ENCODE measurements at regions not wholly inside any gene's neighbourhood (a gene's known extent, or its start where the extent isn't known, plus 50 kb on each side); places are given as distances from the start of the nearest gene placed in this dataset.
"Not testable (repeated sequence)": the region's sequence is repeated elsewhere in the genome, so short reads cannot be mapped to it uniquely, and the experiment has no call there.

DNA sequence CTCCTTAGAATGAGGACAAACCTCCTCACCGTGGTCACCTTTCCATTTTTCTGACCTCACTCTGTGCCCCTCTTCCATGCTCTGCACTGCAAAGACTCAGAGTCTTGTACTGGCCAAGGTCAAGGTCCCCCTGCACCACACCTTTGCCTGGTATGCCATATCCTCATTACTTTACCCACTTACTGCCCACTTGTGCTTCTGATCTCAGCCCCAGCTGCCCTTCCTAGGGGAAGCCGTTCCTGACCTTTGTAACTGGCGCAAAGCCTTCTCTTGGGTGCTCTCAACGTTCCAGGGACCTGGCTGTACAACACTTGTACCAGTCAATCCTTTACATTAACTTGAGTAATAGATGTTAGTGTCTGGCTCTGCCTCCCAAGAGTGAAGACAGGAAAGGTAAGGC, 256.0 kb downstream of the SV2B start:
- TF ChIP-seq, protein P1, sequence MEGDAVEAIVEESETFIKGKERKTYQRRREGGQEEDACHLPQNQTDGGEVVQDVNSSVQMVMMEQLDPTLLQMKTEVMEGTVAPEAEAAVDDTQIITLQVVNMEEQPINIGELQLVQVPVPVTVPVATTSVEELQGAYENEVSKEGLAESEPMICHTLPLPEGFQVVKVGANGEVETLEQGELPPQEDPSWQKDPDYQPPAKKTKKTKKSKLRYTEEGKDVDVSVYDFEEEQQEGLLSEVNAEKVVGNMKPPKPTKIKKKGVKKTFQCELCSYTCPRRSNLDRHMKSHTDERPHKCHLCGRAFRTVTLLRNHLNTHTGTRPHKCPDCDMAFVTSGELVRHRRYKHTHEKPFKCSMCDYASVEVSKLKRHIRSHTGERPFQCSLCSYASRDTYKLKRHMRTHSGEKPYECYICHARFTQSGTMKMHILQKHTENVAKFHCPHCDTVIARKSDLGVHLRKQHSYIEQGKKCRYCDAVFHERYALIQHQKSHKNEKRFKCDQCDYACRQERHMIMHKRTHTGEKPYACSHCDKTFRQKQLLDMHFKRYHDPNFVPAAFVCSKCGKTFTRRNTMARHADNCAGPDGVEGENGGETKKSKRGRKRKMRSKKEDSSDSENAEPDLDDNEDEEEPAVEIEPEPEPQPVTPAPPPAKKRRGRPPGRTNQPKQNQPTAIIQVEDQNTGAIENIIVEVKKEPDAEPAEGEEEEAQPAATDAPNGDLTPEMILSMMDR (IDR thresholded peaks at IDR 0.05; ENCODE audit: insufficient read depth, low read length, poor library complexity, severe bottlenecking), result no peak
- no peak overlapping the region for H3K4me3 ChIP-seq (replicated peaks; ENCODE audit: low read depth, low read length)
- no peak for DNase-seq (ENCODE audit: extremely low read depth, insufficient read length)
- H3K27me3 ChIP-seq (replicated peaks; ENCODE audit: control insufficient read depth, insufficient read depth, low read length), result no peaks in the 10 kb centered on the region
- H3K36me3 ChIP-seq (ENCODE audit: control insufficient read depth, insufficient read depth, low read length), result no peaks in the 10 kb centered on the region

DNA sequence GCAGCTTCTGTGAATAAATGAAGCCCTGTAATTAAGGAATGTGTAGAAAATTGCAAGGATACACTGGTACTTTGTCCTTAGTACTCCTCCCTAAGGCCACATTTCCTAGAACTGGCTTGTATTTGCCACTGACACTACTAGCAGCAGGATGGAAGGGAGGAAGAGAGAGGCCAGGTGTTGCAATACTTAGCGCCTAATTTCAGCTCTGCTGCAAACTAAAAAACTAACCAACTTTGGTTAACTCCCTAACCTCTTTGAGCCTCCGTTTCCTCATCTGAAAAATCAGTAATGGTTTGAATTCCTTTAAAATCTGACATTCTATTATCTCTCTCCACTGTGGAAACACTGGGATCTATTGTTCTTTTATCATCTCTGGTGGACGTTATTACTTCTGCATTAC, 257.0 kb downstream of the SV2B start:
- Histone ChIP-seq H3K4me3 (replicated peaks; ENCODE audit: low read depth, low read length) (no peak overlapping the region), H3K36me3 (ENCODE audit: control insufficient read depth, insufficient read depth, low read length) (no peaks in the 10 kb centered on the region), H3K27me3 (replicated peaks; ENCODE audit: control insufficient read depth, insufficient read depth, low read length) (no peaks in the 10 kb centered on the region)
- TF ChIP-seq, protein P1 (IDR thresholded peaks at IDR 0.05; ENCODE audit: insufficient read depth, low read length, poor library complexity, severe bottlenecking), result no peak
- no peak for DNase-seq (ENCODE audit: extremely low read depth, insufficient read length)

DNA sequence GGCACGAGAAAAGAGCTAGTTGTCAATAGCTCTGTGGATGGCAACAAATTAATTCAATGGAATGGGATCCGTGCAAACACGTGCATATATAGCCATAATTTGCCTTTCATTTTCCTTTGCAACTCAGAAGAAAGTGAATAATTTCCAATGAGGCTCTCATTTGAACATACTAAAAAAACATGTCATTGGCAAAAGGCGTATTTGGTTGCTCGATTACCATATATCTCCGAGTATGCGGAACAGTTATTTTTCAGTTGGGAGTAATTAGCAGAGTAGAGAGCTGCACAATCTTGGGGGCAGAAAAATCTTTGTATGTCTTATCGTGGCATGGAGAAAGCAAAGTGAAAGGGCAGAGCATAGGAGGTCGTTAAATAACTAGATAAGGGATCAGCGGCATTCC, 257.4 kb downstream of the SV2B start:
- Histone ChIP-seq H3K4me3 (replicated peaks; ENCODE audit: low read depth, low read length) (no peak overlapping the region), H3K27me3 (replicated peaks; ENCODE audit: control insufficient read depth, insufficient read depth, low read length) (no peaks in the 10 kb centered on the region)

DNA sequence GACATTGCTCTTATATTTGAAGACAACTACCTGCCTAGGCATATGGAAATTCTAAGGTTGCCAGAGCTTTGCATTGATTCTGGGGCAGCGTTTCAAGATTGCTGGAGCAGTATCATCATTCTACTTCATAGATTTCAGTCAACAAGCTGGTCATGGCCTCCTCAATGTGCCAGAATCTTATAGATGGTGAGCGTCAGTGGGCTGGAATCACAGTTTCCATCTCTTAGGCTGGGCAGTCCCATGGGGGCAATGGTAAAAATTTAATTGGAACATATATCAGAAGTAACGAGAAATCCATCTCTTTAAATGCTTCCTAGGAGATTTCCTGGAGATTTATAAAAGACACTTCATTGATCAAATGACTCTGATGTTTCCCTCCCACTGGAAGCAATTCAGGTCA, 258.3 kb downstream of the SV2B start:
- DNase-seq (ENCODE audit: extremely low read depth, insufficient read length), result no peak
- Histone ChIP-seq H3K4me3 (replicated peaks; ENCODE audit: low read depth, low read length) (no peak overlapping the region), H3K27me3 (replicated peaks; ENCODE audit: control insufficient read depth, insufficient read depth, low read length) (no peaks in the 10 kb centered on the region), H3K36me3 (ENCODE audit: control insufficient read depth, insufficient read depth, low read length) (no peaks in the 10 kb centered on the region)
- TF ChIP-seq, protein P1 (IDR thresholded peaks at IDR 0.05; ENCODE audit: insufficient read depth, low read length, poor library complexity, severe bottlenecking), result no peak

More for the DNA sequence above, 257.4 kb downstream of the SV2B start:
- DNase-seq (ENCODE audit: extremely low read depth, insufficient read length), result no peak
- H3K36me3 ChIP-seq (ENCODE audit: control insufficient read depth, insufficient read depth, low read length), result no peaks in the 10 kb centered on the region
- TF ChIP-seq, protein P1 (IDR thresholded peaks at IDR 0.05; ENCODE audit: insufficient read depth, low read length, poor library complexity, severe bottlenecking), result no peak

DNA sequence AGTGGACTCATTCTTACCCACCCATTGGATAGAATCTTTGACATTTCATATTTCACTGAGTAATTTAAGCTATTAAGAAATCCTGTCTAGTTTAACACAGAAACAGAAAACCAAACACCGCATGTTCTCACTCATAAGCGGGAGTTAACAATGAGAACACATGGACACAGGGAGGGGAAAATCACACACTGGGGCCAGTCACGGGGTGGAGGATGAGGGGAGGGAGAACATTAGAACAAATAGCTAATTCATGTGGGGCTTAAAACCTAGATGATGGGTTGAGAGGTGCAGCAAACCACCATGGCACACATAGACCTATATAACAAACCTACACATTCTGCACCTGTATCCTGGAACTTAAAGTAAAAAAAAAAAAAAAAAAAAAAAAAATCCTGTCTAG, 261.6 kb downstream of the SV2B start:
- not testable (repeated sequence) for H3K36me3 ChIP-seq (ENCODE audit: control insufficient read depth, insufficient read depth, low read length); H3K27me3 ChIP-seq (replicated peaks; ENCODE audit: control insufficient read depth, insufficient read depth, low read length); DNase-seq (ENCODE audit: extremely low read depth, insufficient read length); H3K4me3 ChIP-seq (replicated peaks; ENCODE audit: low read depth, low read length)

DNA sequence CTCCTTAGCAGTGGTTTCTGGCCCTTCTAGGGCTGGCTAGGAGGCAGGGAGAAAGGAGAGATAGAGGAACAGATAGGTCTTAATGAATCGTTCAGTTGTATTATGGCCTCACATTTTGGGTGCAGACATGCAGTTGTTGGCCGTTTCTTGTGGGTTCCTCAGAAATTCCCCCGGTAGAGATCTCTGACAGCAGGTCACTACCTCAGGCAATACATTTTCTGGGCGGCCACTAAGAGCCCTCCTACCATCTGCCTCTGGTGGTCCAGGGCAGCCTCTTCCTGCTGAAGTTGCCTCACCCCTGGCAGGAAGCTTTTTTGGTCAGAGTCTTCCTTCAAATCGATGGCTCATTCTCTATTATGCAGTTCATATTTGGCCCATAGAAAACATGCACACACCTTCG, 266.1 kb downstream of the SV2B start:
- Histone ChIP-seq H3K27me3 (replicated peaks; ENCODE audit: control insufficient read depth, insufficient read depth, low read length) (no peaks in the 10 kb centered on the region), H3K4me3 (replicated peaks; ENCODE audit: low read depth, low read length) (no peak overlapping the region), H3K36me3 (ENCODE audit: control insufficient read depth, insufficient read depth, low read length) (no peaks in the 10 kb centered on the region)
- DNase-seq (ENCODE audit: extremely low read depth, insufficient read length), result no peak
- TF ChIP-seq, protein P1 (IDR thresholded peaks at IDR 0.05; ENCODE audit: insufficient read depth, low read length, poor library complexity, severe bottlenecking), result no peak

All from GM06990 (cell line).